Anterior cingulate cortex (tissue), 58 donors: ENCODE measurements at regions not wholly inside any gene's neighbourhood (a gene's known extent, or its start where the extent isn't known, plus 50 kb on each side); places are given as distances from the start of the nearest gene placed in this dataset.
"Not testable (repeated sequence)": the region's sequence is repeated elsewhere in the genome, so short reads cannot be mapped to it uniquely, and the experiment has no call there.

ENCODE experiments used
- DNase-seq, 58 donors: peaks; one replicate each; lab custom pipeline; 2025; lab: John Stamatoyannopoulos, UW

GRCh38 chr6:128601060-128601459 lies 80.7 kb upstream of the PTPRK start:
- no peak for DNase-seq

- DNase-seq = no peak
These were observed 80.1 kb upstream of the PTPRK start for GRCh38 chr6:128600397-128600951.

- no peak for DNase-seq
These were observed 78.6 kb upstream of the PTPRK start for GRCh38 chr6:128599036-128599435.

- DNase-seq = no peak
These were observed 78.2 kb upstream of the PTPRK start for GRCh38 chr6:128598571-128598970.

- DNase-seq = no peak
These were observed 77.6 kb upstream of the PTPRK start for GRCh38 chr6:128597956-128598355.

GRCh38 chr6:128597004-128597403 lies 76.6 kb upstream of the PTPRK start:
- no peak for DNase-seq

- no peak for DNase-seq
These were observed 75.1 kb upstream of the PTPRK start for GRCh38 chr6:128595544-128595943.

GRCh38 chr6:128586095-128586494 lies 65.7 kb upstream of the PTPRK start:
- DNase-seq = no peak

GRCh38 chr6:128580224-128581110 lies 60.1 kb upstream of the PTPRK start:
- DNase-seq = no peak

GRCh38 chr6:128575254-128575653 lies 54.9 kb upstream of the PTPRK start:
- DNase-seq = not testable (repeated sequence)

- DNase-seq = no peak
These were observed 54.0 kb upstream of the PTPRK start for GRCh38 chr6:128574402-128574801.

GRCh38 chr6:128573036-128573435 lies 52.6 kb upstream of the PTPRK start:
- no peak for DNase-seq

- no peak for DNase-seq
These were observed 51.9 kb upstream of the PTPRK start for GRCh38 chr6:128572294-128572693.

- no peak for DNase-seq
These were observed 50.3 kb upstream of the PTPRK start for GRCh38 chr6:128570680-128571063.

- no peak for DNase-seq
These were observed 49.6 kb upstream of the PTPRK start for GRCh38 chr6:128569732-128570679.
